ENCODE measurements at regions not wholly inside any gene's neighbourhood (a gene's known extent, or its start where the extent isn't known, plus 50 kb on each side); places are given as distances from the start of the nearest gene placed in this dataset.
A peak's percentile ranks its signal among the peaks of the same experiment; 100 is the strongest.
"Not testable (repeated sequence)": the region's sequence is repeated elsewhere in the genome, so short reads cannot be mapped to it uniquely, and the experiment has no call there.

- no peaks in the 10 kb centered on the region for H3K36me3 ChIP-seq (ENCODE audit: insufficient read depth, low read length)
- WGBS = 96% methylated on average over 1 of the region's 2 CpGs
- H3K27ac ChIP-seq (ENCODE audit: low read depth, low read length) = no peak overlapping the region
These were observed 743.2 kb upstream of the RGS18 start for GRCh38 chr1:191414981-191415640.

GRCh38 chr1:191419842-191420241 lies 738.4 kb upstream of the RGS18 start:
- Histone ChIP-seq H3K27me3 (ENCODE audit: insufficient read depth, low read length) (no peaks in the 10 kb centered on the region), H3K9me3 (ENCODE audit: insufficient read depth, low read depth, low read length) (no peaks in the 10 kb centered on the region), H3K4me1 (ENCODE audit: insufficient read depth, low read length) (no peaks in the 10 kb centered on the region), H3K4me3 (ENCODE audit: low read length) (no peak overlapping the region), H3K36me3 (ENCODE audit: insufficient read depth, low read length) (no peaks in the 10 kb centered on the region), H3K9ac (ENCODE audit: low read depth, low read length) (no peak overlapping the region), H3K27ac (ENCODE audit: low read depth, low read length) (no peak overlapping the region)
- WGBS = 88% methylated on average over 1 of the region's 1 CpG

More at GRCh38 chr1:191414981-191415640, 743.2 kb upstream of the RGS18 start:
- H3K9me3 ChIP-seq (ENCODE audit: insufficient read depth, low read depth, low read length) = no peaks in the 10 kb centered on the region
- no peaks in the 10 kb centered on the region for H3K4me1 ChIP-seq (ENCODE audit: insufficient read depth, low read length)
- H3K4me3 ChIP-seq (ENCODE audit: low read length) = no peak overlapping the region
- H3K27me3 ChIP-seq (ENCODE audit: insufficient read depth, low read length) = no peaks in the 10 kb centered on the region
- H3K9ac ChIP-seq (ENCODE audit: low read depth, low read length) = no peak overlapping the region

GRCh38 chr1:191427593-191427992 lies 730.7 kb upstream of the RGS18 start:
- Histone ChIP-seq H3K4me3 (ENCODE audit: low read length) (no peak overlapping the region), H3K9ac (ENCODE audit: low read depth, low read length) (no peak overlapping the region), H3K36me3 (ENCODE audit: insufficient read depth, low read length) (no peaks in the 10 kb centered on the region), H3K27me3 (ENCODE audit: insufficient read depth, low read length) (no peaks in the 10 kb centered on the region), H3K27ac (ENCODE audit: low read depth, low read length) (no peak overlapping the region), H3K4me1 (ENCODE audit: insufficient read depth, low read length) (no peaks in the 10 kb centered on the region), H3K9me3 (ENCODE audit: insufficient read depth, low read depth, low read length) (no peaks in the 10 kb centered on the region)
- WGBS = 95% methylated on average over 2 of the region's 3 CpGs

GRCh38 chr1:191432817-191433216 lies 725.4 kb upstream of the RGS18 start:
- no peaks in the 10 kb centered on the region for H3K4me1 ChIP-seq (ENCODE audit: insufficient read depth, low read length)
- H3K4me3 ChIP-seq (ENCODE audit: low read length) = no peak overlapping the region
- H3K9me3 ChIP-seq (ENCODE audit: insufficient read depth, low read depth, low read length) = no peaks in the 10 kb centered on the region
- H3K36me3 ChIP-seq (ENCODE audit: insufficient read depth, low read length) = no peaks in the 10 kb centered on the region
- WGBS = 37% methylated on average over 3 of the region's 3 CpGs
- no peaks in the 10 kb centered on the region for H3K27me3 ChIP-seq (ENCODE audit: insufficient read depth, low read length)
- H3K27ac ChIP-seq (ENCODE audit: low read depth, low read length) = peak overlapping the region; percentile 36; the same call in 1 of the 2 replicates
- H3K9ac ChIP-seq (ENCODE audit: low read depth, low read length) = no peak overlapping the region

DNA sequence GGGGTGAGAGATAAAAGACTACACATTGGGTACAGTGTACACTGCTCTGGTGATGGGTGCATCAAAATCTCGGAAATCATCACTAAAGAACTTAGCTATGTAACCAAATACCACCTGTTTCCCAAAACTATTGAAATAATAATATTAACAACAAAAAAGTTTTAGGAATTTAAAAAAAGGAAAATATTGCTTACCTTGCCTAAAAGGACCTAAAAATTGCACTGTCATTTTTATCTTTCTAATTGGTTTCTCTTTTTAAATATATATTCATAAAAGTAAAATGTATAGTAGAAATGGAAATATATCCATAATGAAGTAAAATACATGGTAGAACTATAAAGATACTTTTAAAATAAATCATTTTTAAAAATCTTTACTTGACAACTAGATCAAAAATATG lies 719.3 kb upstream of the RGS18 start:
- Histone ChIP-seq H3K4me1 (ENCODE audit: insufficient read depth, low read length) (no peaks in the 10 kb centered on the region), H3K27ac (ENCODE audit: low read depth, low read length) (no peak overlapping the region), H3K9me3 (ENCODE audit: insufficient read depth, low read depth, low read length) (no peaks in the 10 kb centered on the region), H3K27me3 (ENCODE audit: insufficient read depth, low read length) (no peaks in the 10 kb centered on the region), H3K4me3 (ENCODE audit: low read length) (no peak overlapping the region), H3K36me3 (ENCODE audit: insufficient read depth, low read length) (no peaks in the 10 kb centered on the region), H3K9ac (ENCODE audit: low read depth, low read length) (no peak overlapping the region)
- no CpG with 5 or more reads among the region's 1 CpG for WGBS

- H3K27me3 ChIP-seq (ENCODE audit: insufficient read depth, low read length); H3K4me3 ChIP-seq (ENCODE audit: low read length); H3K27ac ChIP-seq (ENCODE audit: low read depth, low read length); H3K9me3 ChIP-seq (ENCODE audit: insufficient read depth, low read depth, low read length); H3K9ac ChIP-seq (ENCODE audit: low read depth, low read length); H3K36me3 ChIP-seq (ENCODE audit: insufficient read depth, low read length); H3K4me1 ChIP-seq (ENCODE audit: insufficient read depth, low read length): not testable (repeated sequence)
- WGBS = 93% methylated on average over 9 of the region's 9 CpGs
These were observed 710.0 kb upstream of the RGS18 start for GRCh38 chr1:191448279-191448678.

DNA sequence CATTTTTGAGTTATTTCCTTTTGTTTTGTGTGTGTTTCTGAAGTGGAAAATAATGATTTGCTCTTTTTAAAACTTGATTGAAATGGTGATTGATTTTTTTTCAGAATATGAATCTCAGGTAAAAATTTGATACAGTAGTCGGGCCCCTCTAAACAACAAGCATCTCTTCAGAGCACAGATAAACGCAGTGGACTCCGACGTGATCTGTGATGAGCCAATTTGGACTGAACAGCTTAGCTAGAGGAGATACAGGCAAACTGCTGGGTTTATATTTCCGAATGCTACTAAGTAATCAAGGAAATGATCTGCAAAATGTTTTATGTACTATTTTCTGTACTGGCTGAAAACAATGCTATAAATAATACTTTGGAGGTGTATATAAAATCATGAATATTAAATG lies 705.7 kb upstream of the RGS18 start:
- H3K4me1 ChIP-seq (ENCODE audit: insufficient read depth, low read length) = no peaks in the 10 kb centered on the region
- H3K27ac ChIP-seq (ENCODE audit: low read depth, low read length) = no peak overlapping the region
- no peaks in the 10 kb centered on the region for H3K36me3 ChIP-seq (ENCODE audit: insufficient read depth, low read length)
- H3K9ac ChIP-seq (ENCODE audit: low read depth, low read length) = no peak overlapping the region
- 0 out of 2 replicates have a peak, but pooled peaks cover 3% of the 10 kb centered on the region for H3K9me3 ChIP-seq (ENCODE audit: insufficient read depth, low read depth, low read length)
- WGBS = 96% methylated on average over 5 of the region's 5 CpGs
- H3K4me3 ChIP-seq (ENCODE audit: low read length) = no peak overlapping the region
- no peaks in the 10 kb centered on the region for H3K27me3 ChIP-seq (ENCODE audit: insufficient read depth, low read length)

GRCh38 chr1:191453487-191453886 lies 704.8 kb upstream of the RGS18 start:
- 0 out of 2 replicates have a peak, but pooled peaks cover 3% of the 10 kb centered on the region for H3K9me3 ChIP-seq (ENCODE audit: insufficient read depth, low read depth, low read length)
- no peaks in the 10 kb centered on the region for H3K27me3 ChIP-seq (ENCODE audit: insufficient read depth, low read length)
- no peaks in the 10 kb centered on the region for H3K36me3 ChIP-seq (ENCODE audit: insufficient read depth, low read length)
- no peaks in the 10 kb centered on the region for H3K4me1 ChIP-seq (ENCODE audit: insufficient read depth, low read length)
- no peak overlapping the region for H3K9ac ChIP-seq (ENCODE audit: low read depth, low read length)
- H3K27ac ChIP-seq (ENCODE audit: low read depth, low read length) = no peak overlapping the region
- no peak overlapping the region for H3K4me3 ChIP-seq (ENCODE audit: low read length)
- WGBS = 87% methylated on average over 2 of the region's 2 CpGs

DNA sequence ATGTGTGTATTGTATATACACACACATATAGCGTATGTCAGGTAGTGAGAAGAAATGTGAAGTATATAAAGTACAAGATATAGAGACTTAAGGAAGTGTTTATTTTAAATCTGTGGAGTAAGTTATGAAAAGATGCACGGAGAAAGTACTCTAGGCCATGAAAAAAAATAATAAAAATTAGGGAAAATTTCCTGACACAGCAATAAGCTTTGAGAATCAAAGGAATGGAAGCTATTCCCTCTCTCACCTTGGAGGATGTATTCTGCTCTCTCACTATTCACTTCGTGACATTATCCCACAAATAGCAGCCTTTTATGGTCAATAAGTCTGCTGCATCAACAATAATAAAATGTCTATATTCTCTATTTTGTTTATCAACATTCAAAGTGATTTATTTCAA lies 700.4 kb upstream of the RGS18 start:
- no peak overlapping the region for H3K4me3 ChIP-seq (ENCODE audit: low read length)
- no peaks in the 10 kb centered on the region for H3K36me3 ChIP-seq (ENCODE audit: insufficient read depth, low read length)
- H3K4me1 ChIP-seq (ENCODE audit: insufficient read depth, low read length) = no peaks in the 10 kb centered on the region
- no peak overlapping the region for H3K9ac ChIP-seq (ENCODE audit: low read depth, low read length)
- H3K27me3 ChIP-seq (ENCODE audit: insufficient read depth, low read length) = no peaks in the 10 kb centered on the region
- 90% methylated on average over 3 of the region's 3 CpGs for WGBS
- no peaks in the 10 kb centered on the region for H3K9me3 ChIP-seq (ENCODE audit: insufficient read depth, low read depth, low read length)
- H3K27ac ChIP-seq (ENCODE audit: low read depth, low read length) = no peak overlapping the region

GRCh38 chr1:191460234-191460633 lies 698.0 kb upstream of the RGS18 start:
- H3K27ac ChIP-seq (ENCODE audit: low read depth, low read length) = no peak overlapping the region
- H3K36me3 ChIP-seq (ENCODE audit: insufficient read depth, low read length) = no peaks in the 10 kb centered on the region
- H3K9me3 ChIP-seq (ENCODE audit: insufficient read depth, low read depth, low read length) = no peaks in the 10 kb centered on the region
- no peak overlapping the region for H3K4me3 ChIP-seq (ENCODE audit: low read length)
- H3K9ac ChIP-seq (ENCODE audit: low read depth, low read length) = no peak overlapping the region
- H3K27me3 ChIP-seq (ENCODE audit: insufficient read depth, low read length) = no peaks in the 10 kb centered on the region
- H3K4me1 ChIP-seq (ENCODE audit: insufficient read depth, low read length) = no peaks in the 10 kb centered on the region

GRCh38 chr1:191483988-191484387 lies 674.3 kb upstream of the RGS18 start:
- H3K27me3 ChIP-seq (ENCODE audit: insufficient read depth, low read length) = no peaks in the 10 kb centered on the region
- H3K4me1 ChIP-seq (ENCODE audit: insufficient read depth, low read length) = no peaks in the 10 kb centered on the region
- H3K27ac ChIP-seq (ENCODE audit: low read depth, low read length) = no peak overlapping the region
- no peaks in the 10 kb centered on the region for H3K36me3 ChIP-seq (ENCODE audit: insufficient read depth, low read length)
- H3K4me3 ChIP-seq (ENCODE audit: low read length) = no peak overlapping the region
- 94% methylated on average over 3 of the region's 3 CpGs for WGBS
- no peak overlapping the region for H3K9ac ChIP-seq (ENCODE audit: low read depth, low read length)
- H3K9me3 ChIP-seq (ENCODE audit: insufficient read depth, low read depth, low read length) = no peaks in the 10 kb centered on the region

GRCh38 chr1:191490303-191490702 lies 668.0 kb upstream of the RGS18 start:
- H3K4me3 ChIP-seq (ENCODE audit: low read length) = no peak overlapping the region
- no peaks in the 10 kb centered on the region for H3K27me3 ChIP-seq (ENCODE audit: insufficient read depth, low read length)
- 88% methylated on average over 2 of the region's 2 CpGs for WGBS
- no peaks in the 10 kb centered on the region for H3K9me3 ChIP-seq (ENCODE audit: insufficient read depth, low read depth, low read length)
- no peak overlapping the region for H3K27ac ChIP-seq (ENCODE audit: low read depth, low read length)
- H3K36me3 ChIP-seq (ENCODE audit: insufficient read depth, low read length) = no peaks in the 10 kb centered on the region
- no peak overlapping the region for H3K9ac ChIP-seq (ENCODE audit: low read depth, low read length)
- no peaks in the 10 kb centered on the region for H3K4me1 ChIP-seq (ENCODE audit: insufficient read depth, low read length)

Measured in HUES64 (cell line).